K562 (cell line): ENCODE measurements at regions not wholly inside any gene's neighbourhood (a gene's known extent, or its start where the extent isn't known, plus 50 kb on each side); places are given as distances from the start of the nearest gene placed in this dataset.

Source experiments
- ATAC-seq: fragments of 200-7000 bp; cut with Tn5 transposase; 3 replicates; pipeline ENCODE4 v1.9.1; 2020; ENCODE audit warnings: moderate library complexity
- BruUV-seq: library from RNA; stranded (reverse); fragments of 400-500 nt; replicated peaks from 2 replicates; lab custom pipeline; 2021; lab: Mats Ljungman, UMichigan
- CTCF ChIA-PET: fragments of 300-600 bp; formaldehyde crosslinking; extraction: SDS; loops from one replicate; lab custom pipeline; 2021; ENCODE audit warnings: low intra/inter-chr PET ratio; lab: Yijun Ruan, JAX
- POLR2A ChIA-PET: fragments of 300-600, 350-650 bp; sonication (Branson Sonifier 250); formaldehyde crosslinking; extraction: SDS; loops from one replicate; lab custom pipeline; 2021; ENCODE audit warnings: antibody characterized with exemption, inconsistent platforms; lab: Yijun Ruan, JAX
- DNase-seq, 4 experiments: peaks; one replicate each; pipeline versions ENCODE4 v3.0.0 to v3.0.0-alpha.2; 2011 to 2018; ENCODE audit warnings: low spot score in 3 of 4, mixed read lengths in 3 of 4; ENCODE audit errors: extremely low read depth in 1 of 4
- FAIRE-seq: peaks from 2 replicates; lab custom pipeline; 2011; peaks lifted over from hg19 to GRCh38; lab: Jason Lieb, UNC
- H2AFZ ChIP-seq: 2 replicates; pipeline ENCODE4 v1.6.0; 2011; ENCODE audit warnings: low read depth, low read length, control low read depth, inconsistent platforms
- H3K27ac ChIP-seq: fragments of 200-600 bp; 3 replicates; pipeline ENCODE4 v1.8.0; 2011; ENCODE audit warnings: low read depth, mild to moderate bottlenecking, control low read depth, inconsistent platforms, low read length, moderate library complexity, mixed read lengths; ENCODE audit errors: extremely low read depth
- H3K27me3 ChIP-seq, 2 experiments: fragments of 300-600 bp in 1 of 2; 2 replicates in 1 of 2; 3 replicates in 1 of 2; pipeline versions ENCODE4 v1.6.0 to v1.8.0; 2011; ENCODE audit warnings: inconsistent platforms in 2 of 2, low read length in 2 of 2, mild to moderate bottlenecking in 1 of 2, mixed read lengths in 1 of 2, moderate library complexity in 1 of 2; ENCODE audit not compliant: control insufficient read depth in 2 of 2, insufficient read depth in 2 of 2
- H3K36me3 ChIP-seq: fragments of 300-600 bp; 3 replicates; pipeline ENCODE4 v1.8.0; 2011; ENCODE audit warnings: mild to moderate bottlenecking, low read length, inconsistent platforms; ENCODE audit not compliant: control insufficient read depth, insufficient read depth
- H3K4me1 ChIP-seq, 2 experiments: fragments of 200-600 bp in 1 of 2; replicated peaks in 1 of 2; 2 replicates in 1 of 2; 3 replicates in 1 of 2; pipeline versions ENCODE4 v1.5.1 to v1.8.0; 2011; ENCODE audit warnings: inconsistent platforms in 2 of 2, low read length in 2 of 2, mild to moderate bottlenecking in 1 of 2, mixed read lengths in 1 of 2, moderate library complexity in 1 of 2; ENCODE audit not compliant: control insufficient read depth in 2 of 2, insufficient read depth in 2 of 2
- H3K4me2 ChIP-seq: 2 replicates; pipeline ENCODE4 v1.6.1; 2011; ENCODE audit warnings: low read length, control low read depth, inconsistent platforms, mixed read lengths; ENCODE audit not compliant: insufficient read depth
- H3K4me3 ChIP-seq: fragments of 200-600 bp; sonication (generic), shearing (Covaris generic); 2 replicates; pipeline ENCODE4 v1.5.1; 2016; ENCODE audit warnings: control low read depth, inconsistent platforms
- H3K79me2 ChIP-seq: fragments of 200-600 bp; 3 replicates; pipeline ENCODE4 v1.8.0; 2011; ENCODE audit warnings: low read length, inconsistent platforms; ENCODE audit not compliant: control insufficient read depth, insufficient read depth
- H3K9ac ChIP-seq, 2 experiments: 2 replicates each; pipeline versions ENCODE4 v1.6.0 to v1.6.1; 2011; ENCODE audit warnings: low read depth in 2 of 2, low read length in 2 of 2, control low read depth in 1 of 2, inconsistent platforms in 1 of 2, mild to moderate bottlenecking in 1 of 2, mixed read lengths in 1 of 2; ENCODE audit not compliant: insufficient read depth in 1 of 2
- H3K9me1 ChIP-seq: one replicate; pipeline ENCODE4 v1.6.0; 2011; ENCODE audit warnings: inconsistent platforms, mild to moderate bottlenecking, low read length, moderate library complexity; ENCODE audit not compliant: control insufficient read depth, insufficient read depth
- H3K9me3 ChIP-seq: replicated peaks from 2 replicates; pipeline ENCODE4 v1.5.1; 2011; ENCODE audit warnings: low read depth, low read length, inconsistent platforms; ENCODE audit not compliant: control insufficient read depth, insufficient read depth
- H4K20me1 ChIP-seq: replicated peaks from 2 replicates; pipeline ENCODE4 v1.6.1; 2011; ENCODE audit warnings: low read length, inconsistent platforms, mixed read lengths; ENCODE audit not compliant: control insufficient read depth, insufficient read depth
- BCOR ChIP-seq: fragments of 450-650 bp; IDR thresholded peaks from 2 replicates; pipeline ENCODE4 v1.6.1; 2016
- EWSR1 ChIP-seq: fragments of 450-650 bp; IDR thresholded peaks from 2 replicates; pipeline ENCODE4 v1.6.1; 2018; ENCODE audit warnings: borderline replicate concordance, mild to moderate bottlenecking, low read depth, moderate library complexity; ENCODE audit not compliant: partially characterized antibody
- FOXP1 ChIP-seq: sonication (generic); formaldehyde crosslinking; IDR thresholded peaks from 2 replicates; pipeline ENCODE4 v1.8.0; 2022; ENCODE audit warnings: mild to moderate bottlenecking, missing genetic modification reagents
- HBP1 ChIP-seq: fragments of 450-650 bp; formaldehyde crosslinking; IDR thresholded peaks from 2 replicates; pipeline ENCODE4 v1.4.0; 2022; ENCODE audit warnings: missing genetic modification characterization
- KAT7 ChIP-seq: sonication (generic); formaldehyde crosslinking; IDR thresholded peaks from 2 replicates; pipeline ENCODE4 v1.8.0; 2022; ENCODE audit warnings: missing genetic modification reagents, mild to moderate bottlenecking, borderline replicate concordance
- PTTG1 ChIP-seq: fragments of 450-650 bp; IDR thresholded peaks from 2 replicates; pipeline ENCODE4 v1.6.1; 2016; ENCODE audit warnings: low read depth, mild to moderate bottlenecking, missing genetic modification characterization, missing compliant biosample characterization
- RBBP5 ChIP-seq: fragments of 200-600 bp; sonication (generic); IDR thresholded peaks from 2 replicates; pipeline ENCODE4 v1.6.1; 2012; ENCODE audit warnings: borderline replicate concordance, mild to moderate bottlenecking, low read length, control low read depth, inconsistent platforms; ENCODE audit not compliant: insufficient read depth, poor library complexity, severe bottlenecking
- RFX5 ChIP-seq: IDR thresholded peaks from 2 replicates; pipeline ENCODE4 v1.6.1; 2011; ENCODE audit warnings: low read depth, mild to moderate bottlenecking, improper control_type of control experiment, low read length
- SMARCA5 ChIP-seq: fragments of 450-650 bp; IDR thresholded peaks from 2 replicates; pipeline ENCODE4 v1.6.1; 2016
- ZNF311 ChIP-seq: fragments of 250-450 bp; sonication (Bioruptor Pico); IDR thresholded peaks from 2 replicates; pipeline ENCODE4 v1.4.0; 2020; ENCODE audit warnings: mild to moderate bottlenecking, moderate library complexity
- ZNF518B ChIP-seq: fragments of 250-450 bp; sonication (Bioruptor Pico); IDR thresholded peaks from 2 replicates; pipeline ENCODE4 v1.5.0; 2021; ENCODE audit warnings: mild to moderate bottlenecking, moderate library complexity
- ZNF583 ChIP-seq: fragments of 250-450 bp; sonication (Bioruptor Pico); IDR thresholded peaks from 2 replicates; pipeline ENCODE4 v1.4.0; 2020
- WGBS: fragments of 100-300 bp; shearing (Covaris generic); methylation state at CpG from one replicate; pipeline ENCODE4 v1.1.6; 2016; ENCODE audit warnings: low coverage, mixed read lengths; ENCODE audit not compliant: insufficient coverage; ENCODE audit errors: missing lambda C conversion rate; 5-methylcytosine and 5-hydroxymethylcytosine counted together
- in situ Hi-C: fragments of 300-500 bp; cut with MboI; formaldehyde crosslinking; loops from 4 replicates; pipeline ENCODE4 v1.15.0; 2018; ENCODE audit warnings: inconsistent platforms, mixed read lengths
- intact Hi-C: fragments of 100-400 bp; cut with micrococcal nuclease; formaldehyde crosslinking; loops from 2 replicates; pipeline ENCODE4 v1.14.2; 2022

GRCh38 chr10:78367751-78368150 lies 334.1 kb downstream of the RPS24 start:
- no TSS peak for BruUV-seq
- Histone ChIP-seq H3K9me1 (no peaks in the 10 kb centered on the region), H3K9ac (no peak overlapping the region), H2AFZ (no peak overlapping the region), H4K20me1 (peaks cover 10% of the 10 kb centered on the region), H3K9me3 (no peaks in the 10 kb centered on the region), H3K4me2 (no peak overlapping the region), H3K4me1 (no peaks in the 10 kb centered on the region), H3K27ac (no peak overlapping the region), H3K36me3 (no peaks in the 10 kb centered on the region), H3K27me3 (peaks cover 21 to 57% of the 10 kb centered on the region in 2 experiments), H3K79me2 (no peaks in the 10 kb centered on the region), H3K4me3 (no peak overlapping the region)
- WGBS, result 0% methylated on average over 2 of the region's 2 CpGs
- POLR2A ChIA-PET, result interaction anchor here (0.7 to 1.3 kb wide), 2 partner anchors 11 kb away, joined by 3 to 6 read pairs; no protein-coding TSS in a partner anchor
- TF ChIP-seq KAT7 (CRISPR knock-in tag) (no peak), PTTG1 (no peak), EWSR1 (no peak), RFX5 (no peak), FOXP1 (CRISPR knock-in tag) (no peak), SMARCA5 (no peak), ZNF311 (CRISPR knock-in tag) (no peak), ZNF518B (CRISPR knock-in tag) (no peak), RBBP5 (no peak), HBP1 (CRISPR knock-in tag) (no peak), ZNF583 (CRISPR knock-in tag) (no peak), BCOR (no peak)
- DNase-seq (no peak), ATAC-seq (no peak), FAIRE-seq (no peak)
- CTCF ChIA-PET, result no interaction called here
- in situ Hi-C loops, result no loop called here
- intact Hi-C loops, result no loop called here
